ENCODE measurements at regions not wholly inside any gene's neighbourhood (a gene's known extent, or its start where the extent isn't known, plus 50 kb on each side); places are given as distances from the start of the nearest gene placed in this dataset.

GRCh38 chr2:129297430-129297829 is 682.0 kb upstream of the RAB6C start:
- POLR2A ChIA-PET (ENCODE audit: low non-redundant PET): interaction anchor here (0.7 kb wide), 1 partner anchor 19 kb away, joined by 3 read pairs; no protein-coding TSS in a partner anchor
- H3K4me1 ChIP-seq (ENCODE audit: insufficient read depth, low read length, poor library complexity, severe bottlenecking): peaks cover 8% of the 10 kb centered on the region
- H3K36me3 ChIP-seq (ENCODE audit: insufficient read depth, low read length, poor library complexity, severe bottlenecking): no peaks in the 10 kb centered on the region
- DNase-seq (ENCODE audit: low spot score): peak; percentile 58
- CTCF ChIA-PET: no interaction called here
- intact Hi-C loops (cut with micrococcal nuclease; ENCODE audit: unreplicated experiment): no loop called here
- H3K4me3 ChIP-seq (ENCODE audit: low read depth, low read length, poor library complexity, severe bottlenecking): no peak overlapping the region
- no peaks in the 10 kb centered on the region for H3K27me3 ChIP-seq (replicated peaks; ENCODE audit: insufficient read depth, low read depth, low read length, poor library complexity)
- H3K9me3 ChIP-seq (ENCODE audit: low read depth, low read length, poor library complexity, severe bottlenecking): no peaks in the 10 kb centered on the region
- no TSS peak for BruUV-seq (replicated peaks)
- peak; percentile 44; the same call in 1 of the 2 replicates for TF ChIP-seq CTCF (conservative IDR thresholded peaks at IDR 0.05; ENCODE audit: low read depth, low read length)
- no peak for TF ChIP-seq EZH2 (IDR thresholded peaks at IDR 0.05; ENCODE audit: borderline replicate concordance, low read depth, low read length, poor library complexity, severe bottlenecking)
- H3K27ac ChIP-seq (ENCODE audit: low read depth, low read length, poor library complexity, severe bottlenecking): no peak overlapping the region

DNA sequence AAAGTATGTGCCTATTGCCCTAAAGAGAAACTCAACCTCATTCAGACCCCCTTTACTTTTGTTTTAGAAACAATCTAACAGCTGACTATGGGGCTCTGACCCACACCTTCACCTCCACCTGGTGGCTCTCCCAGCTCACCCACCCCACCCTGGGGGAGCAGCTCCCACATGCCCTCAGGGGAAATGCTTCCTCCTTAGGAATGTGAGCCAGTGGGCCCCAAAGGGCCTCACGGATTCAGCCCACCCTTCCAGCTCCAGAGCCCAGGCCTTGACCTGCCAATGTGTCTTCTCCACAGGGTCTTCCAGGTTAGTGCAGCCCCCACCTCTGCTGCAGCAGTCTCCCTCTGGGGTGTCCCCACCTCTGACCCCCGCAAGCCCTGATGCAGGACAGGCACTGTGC is 680.1 kb upstream of the RAB6C start:
- POLR2A ChIA-PET (ENCODE audit: low non-redundant PET): no interaction called here
- BruUV-seq (replicated peaks): no TSS peak
- DNase-seq (ENCODE audit: low spot score): no peak
- H3K36me3 ChIP-seq (ENCODE audit: insufficient read depth, low read length, poor library complexity, severe bottlenecking): no peaks in the 10 kb centered on the region
- H3K27ac ChIP-seq (ENCODE audit: low read depth, low read length, poor library complexity, severe bottlenecking): no peak overlapping the region
- no peaks in the 10 kb centered on the region for H3K27me3 ChIP-seq (replicated peaks; ENCODE audit: insufficient read depth, low read depth, low read length, poor library complexity)
- CTCF ChIA-PET: no interaction called here
- H3K4me3 ChIP-seq (ENCODE audit: low read depth, low read length, poor library complexity, severe bottlenecking): no peak overlapping the region
- peaks cover 8% of the 10 kb centered on the region for H3K4me1 ChIP-seq (ENCODE audit: insufficient read depth, low read length, poor library complexity, severe bottlenecking)
- TF ChIP-seq EZH2 (IDR thresholded peaks at IDR 0.05; ENCODE audit: borderline replicate concordance, low read depth, low read length, poor library complexity, severe bottlenecking): no peak
- no peak for TF ChIP-seq CTCF (conservative IDR thresholded peaks at IDR 0.05; ENCODE audit: low read depth, low read length)
- no peaks in the 10 kb centered on the region for H3K9me3 ChIP-seq (ENCODE audit: low read depth, low read length, poor library complexity, severe bottlenecking)
- intact Hi-C loops (cut with micrococcal nuclease; ENCODE audit: unreplicated experiment): no loop called here

DNA sequence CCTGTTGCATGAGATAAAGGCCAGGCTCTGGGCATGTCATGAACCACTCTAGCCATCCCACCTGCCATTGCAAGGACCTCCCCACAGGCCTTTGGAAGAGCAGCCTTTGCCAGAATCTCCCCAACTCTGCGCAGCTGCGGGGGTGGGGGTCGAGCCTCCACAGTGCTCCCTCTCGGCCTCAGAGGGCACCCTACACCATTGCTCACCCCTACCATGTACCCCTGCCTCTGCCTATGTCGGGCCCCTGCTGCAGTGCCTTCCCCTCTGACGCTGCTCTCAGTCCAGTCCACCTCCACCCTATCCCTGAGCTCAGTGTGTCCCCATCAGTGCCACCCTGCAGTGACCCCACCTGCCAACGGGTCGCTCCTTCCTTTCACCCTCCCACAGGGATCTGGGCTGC is 679.7 kb upstream of the RAB6C start:
- Histone ChIP-seq H3K36me3 (ENCODE audit: insufficient read depth, low read length, poor library complexity, severe bottlenecking) (no peaks in the 10 kb centered on the region), H3K4me3 (ENCODE audit: low read depth, low read length, poor library complexity, severe bottlenecking) (no peak overlapping the region), H3K27ac (ENCODE audit: low read depth, low read length, poor library complexity, severe bottlenecking) (no peak overlapping the region), H3K27me3 (replicated peaks; ENCODE audit: insufficient read depth, low read depth, low read length, poor library complexity) (no peaks in the 10 kb centered on the region), H3K4me1 (ENCODE audit: insufficient read depth, low read length, poor library complexity, severe bottlenecking) (peaks cover 8% of the 10 kb centered on the region), H3K9me3 (ENCODE audit: low read depth, low read length, poor library complexity, severe bottlenecking) (no peaks in the 10 kb centered on the region)
- DNase-seq (ENCODE audit: low spot score): no peak
- intact Hi-C loops (cut with micrococcal nuclease; ENCODE audit: unreplicated experiment): no loop called here
- ChIA-PET CTCF (no interaction called here), POLR2A (ENCODE audit: low non-redundant PET) (no interaction called here)
- TF ChIP-seq EZH2 (IDR thresholded peaks at IDR 0.05; ENCODE audit: borderline replicate concordance, low read depth, low read length, poor library complexity, severe bottlenecking) (no peak), CTCF (conservative IDR thresholded peaks at IDR 0.05; ENCODE audit: low read depth, low read length) (no peak)
- BruUV-seq (replicated peaks): no TSS peak

Data from A673 (cell line).